SW 1271 (cell line): ENCODE measurements at regions not wholly inside any gene's neighbourhood (a gene's known extent, or its start where the extent isn't known, plus 50 kb on each side); places are given as distances from the start of the nearest gene placed in this dataset.

Source experiments
- DNase-seq, 2 experiments: peaks; one replicate each; lab custom pipeline; 2025; lab: John Stamatoyannopoulos, UW

- no peak for DNase-seq
These were observed 587.8 kb upstream of the MKI67 start for GRCh38 chr10:128713874-128714570.

DNA sequence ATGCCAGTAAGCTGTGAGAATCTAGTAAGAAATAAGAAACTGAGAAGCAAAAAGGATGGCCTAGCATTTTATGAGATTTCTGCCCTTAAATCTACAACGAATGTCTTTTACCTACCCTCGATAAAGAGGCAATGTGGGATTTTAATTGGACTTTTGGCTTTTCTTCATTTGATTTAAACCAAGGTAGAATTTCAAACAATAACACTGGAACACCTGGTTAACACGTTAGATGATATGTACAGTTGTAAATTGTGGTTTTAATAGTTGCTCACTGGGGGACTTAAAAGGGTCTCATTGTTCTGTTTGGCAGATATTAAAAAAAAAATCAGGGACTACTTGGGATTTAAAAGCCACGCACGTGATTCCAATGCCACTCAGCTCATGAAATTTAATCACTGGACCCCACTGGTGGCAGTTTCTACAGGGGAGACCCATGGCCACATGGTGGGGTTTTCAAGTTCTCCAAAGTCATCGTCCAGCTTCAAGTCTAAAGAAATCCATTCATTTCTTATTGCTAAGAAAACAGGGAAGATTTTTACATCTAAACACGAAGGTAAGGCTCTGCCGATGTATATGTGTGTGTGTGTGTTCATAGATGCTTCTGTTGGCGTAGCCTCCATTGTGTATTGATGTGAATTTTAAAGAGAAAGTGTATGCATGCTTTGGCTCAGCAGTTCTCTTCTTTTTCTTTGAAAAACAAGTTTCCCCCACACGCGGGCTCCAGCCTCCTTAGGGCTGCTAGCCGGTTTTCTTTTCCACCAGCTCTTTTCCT, 588.6 kb upstream of the MKI67 start:
- DNase-seq, result no peak

DNA sequence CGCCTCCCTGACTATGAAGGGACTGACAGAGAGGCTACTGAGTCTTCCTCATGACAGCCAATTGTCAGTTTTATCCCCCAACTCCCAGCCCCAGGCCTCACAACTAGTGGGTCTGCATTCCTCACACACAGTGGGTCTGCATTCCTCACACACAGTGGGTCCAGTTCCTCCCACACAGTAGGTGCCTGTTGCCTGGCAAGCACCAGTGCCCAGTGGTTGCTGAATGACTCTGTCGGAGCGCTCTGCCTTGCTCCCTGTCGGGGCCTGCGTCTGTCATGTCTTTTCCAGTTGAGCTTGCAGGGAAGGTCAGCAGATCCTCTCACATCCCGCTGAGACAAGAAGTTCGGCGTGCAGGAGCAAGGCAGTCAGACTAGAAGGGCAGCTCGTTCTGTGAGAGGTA, 590.0 kb upstream of the MKI67 start:
- DNase-seq, result no peak

GRCh38 chr10:128721963-128722445, 595.8 kb upstream of the MKI67 start:
- no peak for DNase-seq

GRCh38 chr10:128722947-128723346, 596.7 kb upstream of the MKI67 start:
- no peak for DNase-seq

- no peak for DNase-seq
These were observed 597.5 kb upstream of the MKI67 start for GRCh38 chr10:128723631-128724205.

DNA sequence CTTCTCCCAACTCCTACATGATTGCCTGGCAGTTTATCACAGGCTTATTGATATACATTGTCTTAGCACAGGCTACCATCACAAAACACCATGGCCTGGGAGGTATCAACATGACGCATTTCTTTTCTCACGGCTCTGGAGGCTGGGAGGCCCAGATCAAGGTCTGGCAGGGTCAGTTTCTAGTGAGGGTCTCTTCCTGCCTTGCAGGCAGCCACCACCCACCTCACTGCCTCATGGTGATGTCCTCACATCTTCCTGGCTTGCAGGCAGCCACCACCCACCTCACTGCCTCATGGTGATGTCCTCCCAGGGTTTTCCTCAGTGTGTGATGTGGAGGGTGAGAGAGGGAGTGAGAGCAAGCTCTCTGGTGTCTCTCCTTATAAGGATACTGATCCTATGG, 599.3 kb upstream of the MKI67 start:
- DNase-seq, result no peak

GRCh38 chr10:128727114-128727513, 600.9 kb upstream of the MKI67 start:
- peak in 1 of 2 experiments; percentile 17 for DNase-seq

GRCh38 chr10:128729910-128730420, 603.7 kb upstream of the MKI67 start:
- no peak for DNase-seq

DNA sequence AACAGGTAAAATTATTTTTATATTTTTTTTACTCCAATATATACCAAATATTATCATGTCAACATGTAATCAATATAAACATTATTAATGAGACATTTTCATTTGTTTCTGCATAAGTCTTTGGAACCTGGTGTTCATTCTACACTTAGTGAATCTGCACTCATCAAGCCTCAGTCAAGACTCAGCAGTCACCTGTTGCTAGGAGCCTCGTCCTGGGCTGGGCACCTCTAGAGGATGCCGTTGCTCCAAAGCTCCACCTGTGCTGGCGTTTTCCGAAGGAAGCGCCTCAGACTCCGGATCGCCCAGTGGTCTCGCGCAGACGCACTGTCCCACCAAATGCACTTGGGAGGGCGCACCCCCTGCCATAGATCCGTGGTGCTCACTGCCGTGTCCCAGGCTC, 604.7 kb upstream of the MKI67 start:
- DNase-seq, result no peak

GRCh38 chr10:128734161-128734560, 607.9 kb upstream of the MKI67 start:
- no peak for DNase-seq

DNA sequence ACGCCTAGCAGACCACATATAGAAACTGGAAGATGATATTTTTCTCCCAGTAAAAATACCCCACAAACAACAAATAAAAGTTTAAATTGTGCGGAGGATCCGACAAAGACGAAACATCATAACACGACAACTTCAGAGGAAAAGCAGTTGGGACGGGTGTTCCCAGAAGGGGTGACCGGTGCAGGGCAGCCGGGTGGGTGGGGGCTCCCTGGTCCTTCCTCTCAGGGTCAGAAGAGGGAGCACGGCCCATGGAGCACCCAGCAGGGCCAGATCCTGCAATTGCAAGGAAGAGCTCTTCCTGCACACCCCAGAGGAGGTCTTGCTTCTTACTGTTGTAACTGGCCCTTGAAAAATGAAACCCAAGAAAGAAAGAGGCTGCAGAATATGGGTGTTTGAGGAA, 608.5 kb upstream of the MKI67 start:
- DNase-seq, result no peak

- no peak for DNase-seq
These were observed 609.8 kb upstream of the MKI67 start for GRCh38 chr10:128735996-128736395.

DNA sequence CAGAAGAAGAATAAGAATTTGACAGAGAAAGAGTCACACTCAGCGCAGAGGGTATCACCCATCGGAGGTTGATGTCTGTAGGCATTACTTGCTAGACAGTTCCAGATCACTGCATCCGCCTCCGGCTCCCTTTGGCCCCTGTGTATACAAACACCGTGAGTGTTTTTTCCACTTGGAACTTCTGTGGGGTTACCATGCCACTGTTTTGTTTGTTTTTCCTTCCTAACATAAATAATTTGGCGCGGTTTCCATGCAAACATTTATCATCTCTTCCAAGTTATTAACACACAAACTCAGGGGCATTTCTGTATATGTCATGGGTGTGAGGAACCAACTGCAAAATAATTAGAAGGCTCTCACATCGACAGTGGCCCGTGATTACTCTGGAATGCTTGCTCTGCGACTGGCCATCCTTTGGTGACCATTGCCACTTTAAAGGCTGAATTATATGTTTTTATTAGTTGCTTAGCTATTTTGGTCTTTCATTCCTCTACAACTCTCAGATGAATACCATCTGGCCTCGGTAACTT, 612.2 kb upstream of the MKI67 start:
- no peak for DNase-seq

- no peak for DNase-seq
These were observed 613.7 kb upstream of the MKI67 start for GRCh38 chr10:128739930-128740329.

DNA sequence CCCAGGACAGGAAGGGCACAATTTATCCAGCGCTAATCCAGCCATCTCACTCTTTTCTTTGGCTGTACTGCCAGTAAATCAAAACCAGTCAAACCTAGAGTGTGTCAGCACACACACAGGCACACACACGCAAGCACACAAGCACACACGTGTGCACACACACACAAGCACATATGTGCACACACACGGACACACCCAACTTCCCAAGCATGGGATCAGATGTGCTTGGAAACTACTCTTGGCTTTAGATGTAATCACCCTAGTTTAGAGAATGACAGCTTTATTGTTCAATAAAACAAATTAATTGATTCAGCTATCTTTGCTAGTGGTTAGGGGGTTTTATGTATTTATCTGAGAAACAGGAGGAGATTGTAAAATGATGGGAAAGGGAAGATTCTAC, 615.0 kb upstream of the MKI67 start:
- DNase-seq, result no peak

GRCh38 chr10:128741680-128742079, 615.5 kb upstream of the MKI67 start:
- DNase-seq, result no peak

DNA sequence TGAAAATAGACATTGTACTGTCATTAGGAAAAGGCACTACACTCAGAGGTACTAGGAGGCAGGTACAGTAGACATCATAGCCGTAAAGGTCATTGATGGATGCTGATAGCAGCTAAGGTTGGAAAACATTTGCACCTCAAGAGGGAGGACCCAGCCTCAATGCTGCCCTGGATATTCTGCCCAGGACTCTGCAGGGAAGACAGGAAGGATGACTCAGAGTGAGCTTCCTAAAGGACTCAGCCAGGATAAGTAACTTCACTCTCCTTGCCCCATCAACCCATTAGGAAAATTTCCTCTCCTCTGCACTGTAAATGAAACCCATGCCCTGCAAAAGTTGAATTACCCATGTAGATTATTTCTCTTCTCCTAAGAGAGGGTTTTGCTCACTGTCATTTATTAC, 617.9 kb upstream of the MKI67 start:
- DNase-seq, result no peak

DNA sequence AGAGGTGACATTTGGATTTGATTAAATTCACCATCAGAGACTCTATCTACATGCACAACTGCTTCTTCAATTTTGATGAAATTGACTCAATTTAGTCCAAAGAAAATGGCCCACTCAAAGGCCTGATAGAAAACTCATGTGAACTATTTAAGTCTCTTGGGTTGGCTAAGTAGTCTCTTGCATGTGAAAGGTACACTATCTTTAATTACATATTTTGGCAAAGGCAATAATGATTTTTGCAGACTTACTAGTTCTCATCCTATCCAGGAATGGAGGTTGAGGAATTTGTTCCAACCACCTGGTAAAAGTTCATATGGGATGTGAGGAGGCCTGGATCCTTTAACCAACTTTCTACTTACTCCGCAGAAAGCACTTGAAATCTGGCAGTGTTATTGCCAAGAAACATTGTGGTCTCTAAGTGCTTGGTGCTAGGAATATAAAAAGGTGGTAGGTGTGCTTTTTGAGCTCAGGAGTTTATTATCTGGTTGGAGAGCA, 618.6 kb upstream of the MKI67 start:
- DNase-seq, result no peak

GRCh38 chr10:128747582-128748346, 621.5 kb upstream of the MKI67 start:
- DNase-seq, result no peak

DNA sequence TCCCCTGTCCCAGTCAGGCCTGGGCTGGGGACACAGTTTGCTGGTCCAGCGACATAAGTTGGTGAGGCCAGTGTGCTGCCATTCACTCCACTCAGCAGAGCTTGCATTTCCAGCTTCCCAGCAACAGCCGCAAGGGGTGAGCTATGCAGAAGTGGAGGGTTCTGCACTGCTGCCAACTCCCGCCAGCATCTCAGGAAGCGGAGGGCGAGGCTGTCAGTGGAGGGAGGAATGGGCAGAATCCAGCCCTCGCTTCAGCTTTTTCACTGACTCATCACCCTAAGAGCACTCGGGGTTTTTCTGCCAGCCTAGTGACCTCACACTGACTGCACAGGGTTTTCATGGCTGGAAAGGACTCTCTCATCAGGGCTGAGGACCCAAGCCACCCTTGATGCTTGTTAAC, 625.1 kb upstream of the MKI67 start:
- no peak for DNase-seq

DNA sequence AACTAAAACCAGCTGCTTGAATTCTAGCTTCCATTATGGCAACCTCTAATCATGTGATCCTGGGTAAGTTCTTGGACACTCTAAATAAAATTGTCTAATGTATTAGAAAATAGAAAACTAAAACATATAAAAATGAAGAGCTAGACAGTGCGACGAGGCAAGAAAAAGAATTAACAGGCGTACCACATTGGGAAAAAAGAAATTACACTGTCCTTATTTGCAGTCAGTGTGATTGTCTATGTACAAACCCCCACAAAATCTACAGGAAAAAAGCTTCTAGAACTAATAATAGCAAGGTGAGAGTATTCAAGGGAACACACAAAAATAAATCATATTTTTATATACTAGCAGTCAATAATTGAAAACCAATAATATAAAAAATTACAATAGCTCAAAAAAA, 625.6 kb upstream of the MKI67 start:
- no peak for DNase-seq
